G401 (cell line): ENCODE measurements at regions not wholly inside any gene's neighbourhood (a gene's known extent, or its start where the extent isn't known, plus 50 kb on each side); places are given as distances from the start of the nearest gene placed in this dataset.
A peak's percentile ranks its signal among the peaks of the same experiment; 100 is the strongest.

Experiments used
- DNase-seq: peaks from one replicate; pipeline ENCODE4 v3.0.0-alpha.2; 2015; ENCODE audit warnings: low spot score
- in situ Hi-C: cut with HindIII; loops from 2 replicates; pipeline ENCODE4 v1.10.0; 2016; ENCODE audit warnings: low sequenced_read_pairs, mixed read lengths

GRCh38 chr9:129290606-129291005 lies 112.5 kb upstream of the IER5L start:
- in situ Hi-C loops: no loop called here
- DNase-seq: no peak

GRCh38 chr9:129289883-129290282 lies 111.8 kb upstream of the IER5L start:
- DNase-seq: no peak
- in situ Hi-C loops: no loop called here

- no peak for DNase-seq
- in situ Hi-C loops: no loop called here
These were observed 111.2 kb upstream of the IER5L start for GRCh38 chr9:129289131-129289731.

- in situ Hi-C loops: no loop called here
- DNase-seq: no peak
These were observed 109.7 kb upstream of the IER5L start for GRCh38 chr9:129287619-129288305.

GRCh38 chr9:129285979-129286772 lies 108.1 kb upstream of the IER5L start:
- DNase-seq: no peak
- in situ Hi-C loops: no loop called here

GRCh38 chr9:129285382-129285781 lies 107.3 kb upstream of the IER5L start:
- in situ Hi-C loops: no loop called here
- no peak for DNase-seq

- in situ Hi-C loops: no loop called here
- DNase-seq: no peak
These were observed 106.7 kb upstream of the IER5L start for GRCh38 chr9:129284607-129285291.

- no peak for DNase-seq
- in situ Hi-C loops: no loop called here
These were observed 105.9 kb upstream of the IER5L start for GRCh38 chr9:129283705-129284606.

- no peak for DNase-seq
- in situ Hi-C loops: no loop called here
These were observed 105.2 kb upstream of the IER5L start for GRCh38 chr9:129283291-129283691.

- DNase-seq: no peak
- in situ Hi-C loops: no loop called here
These were observed 104.7 kb upstream of the IER5L start for GRCh38 chr9:129282731-129283211.

GRCh38 chr9:129282272-129282671 lies 104.2 kb upstream of the IER5L start:
- no peak for DNase-seq
- in situ Hi-C loops: no loop called here

GRCh38 chr9:129281506-129282145 lies 103.6 kb upstream of the IER5L start:
- in situ Hi-C loops: no loop called here
- no peak for DNase-seq

- DNase-seq: peak; percentile 72
These were observed 102.7 kb upstream of the IER5L start for GRCh38 chr9:129280623-129281271.

GRCh38 chr9:129280236-129280622 lies 102.2 kb upstream of the IER5L start:
- no peak for DNase-seq
- in situ Hi-C loops: no loop called here

More at GRCh38 chr9:129280623-129281271, 102.7 kb upstream of the IER5L start:
- in situ Hi-C loops: no loop called here

- in situ Hi-C loops: no loop called here
- DNase-seq: no peak
These were observed 100.6 kb upstream of the IER5L start for GRCh38 chr9:129278391-129279237.

GRCh38 chr9:129276486-129277230 lies 98.6 kb upstream of the IER5L start:
- in situ Hi-C loops: no loop called here
- DNase-seq: no peak
